Ascending aorta (tissue), 2 donors: ENCODE measurements at regions not wholly inside any gene's neighbourhood (a gene's known extent, or its start where the extent isn't known, plus 50 kb on each side); places are given as distances from the start of the nearest gene placed in this dataset.

Experiments used
- DNase-seq, 2 donors: peaks; one replicate each; pipeline ENCODE4 v3.0.0-alpha.2; 2019; ENCODE audit warnings: low spot score in 2 of 2
- H3K27ac ChIP-seq, 2 donors: fragments of 200-600 bp; sonication (generic); one replicate each; pipeline ENCODE4 v1.5.1; 2016 to 2017; ENCODE audit warnings: mild to moderate bottlenecking in 1 of 2
- H3K27me3 ChIP-seq: fragments of 200-600 bp; sonication (generic); one replicate; pipeline ENCODE4 v1.5.1; 2017
- H3K36me3 ChIP-seq, 2 donors: fragments of 200-600 bp; sonication (generic); one replicate each; pipeline ENCODE4 v1.5.1; 2016
- H3K4me1 ChIP-seq, 2 donors: fragments of 200-600 bp; sonication (generic); one replicate each; pipeline ENCODE4 v1.5.1; 2016 to 2017; ENCODE audit warnings: mild to moderate bottlenecking in 1 of 2
- H3K4me3 ChIP-seq, 2 donors: fragments of 200-600 bp; sonication (generic); one replicate each; pipeline ENCODE4 v1.5.1; 2016 to 2017; ENCODE audit warnings: mild to moderate bottlenecking in 1 of 2
- H3K9me3 ChIP-seq, 2 donors: fragments of 200-600 bp; sonication (generic); one replicate each; pipeline ENCODE4 v1.5.1; 2016
- CTCF ChIP-seq, 3 experiments: fragments of 200-600 bp in 2 of 3; fragments of 450-650 bp in 1 of 3; sonication (generic) in 2 of 3; IDR thresholded peaks; one replicate each; pipeline ENCODE4 v1.5.1; 2016 to 2019; ENCODE audit warnings: antibody characterized with exemption in 3 of 3, mild to moderate bottlenecking in 1 of 3, moderate library complexity in 1 of 3
- intact Hi-C: fragments of 100-400 bp; cut with DNase I; formaldehyde crosslinking; loops from one replicate; pipeline ENCODE4 v1.15.1; 2023

DNA sequence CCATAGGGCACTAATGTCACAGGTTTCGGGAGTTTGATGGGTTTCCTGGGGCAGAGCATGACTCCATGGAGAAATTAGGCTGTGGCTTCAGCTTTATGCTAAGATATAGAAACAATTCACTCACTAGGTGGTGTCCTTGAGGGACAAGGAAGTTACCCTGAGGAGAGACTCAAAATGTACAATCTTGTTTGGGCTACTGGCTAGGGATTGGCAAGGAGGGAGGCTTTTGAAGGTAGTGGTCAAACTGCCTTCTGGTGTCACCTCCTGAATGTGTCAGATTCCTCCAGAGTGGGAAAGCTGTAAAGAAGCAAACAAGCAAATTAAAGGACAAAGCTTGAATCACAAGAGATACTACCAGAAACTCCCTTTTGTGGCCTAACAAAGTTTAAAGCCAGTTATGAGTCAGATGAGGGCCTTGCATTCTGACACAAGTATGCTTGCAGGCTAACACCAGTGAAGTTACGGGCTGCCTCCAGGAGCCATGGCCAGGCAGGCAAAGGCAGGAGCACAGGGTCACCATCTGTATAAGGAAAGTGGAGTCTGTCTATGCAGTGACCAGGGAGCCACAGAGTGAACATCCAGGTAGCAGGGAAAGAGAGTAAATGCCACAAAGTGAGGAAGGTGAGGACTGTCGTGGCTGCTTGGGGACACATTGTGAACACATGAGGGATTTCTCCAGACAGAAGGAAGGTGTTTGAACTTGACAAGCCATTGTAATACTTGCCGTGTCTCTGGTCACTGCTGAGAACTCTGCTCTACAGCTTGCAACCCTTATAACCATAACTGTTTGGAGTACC is 107.7 kb upstream of the DTNBP1 start:
- no peak overlapping the region for H3K27ac ChIP-seq
- intact Hi-C loops, result no loop called here
- no peak overlapping the region for H3K4me3 ChIP-seq
- H3K9me3 ChIP-seq, result no peaks in the 10 kb centered on the region
- H3K36me3 ChIP-seq, result no peaks in the 10 kb centered on the region
- no peaks in the 10 kb centered on the region for H3K27me3 ChIP-seq
- no peaks in the 10 kb centered on the region for H3K4me1 ChIP-seq
- no peak for TF ChIP-seq CTCF (IDR thresholded peaks at IDR 0.05)
- DNase-seq, result no peak

- TF ChIP-seq CTCF (IDR thresholded peaks at IDR 0.05), result no peak
- no peak for DNase-seq
- Histone ChIP-seq H3K36me3 (no peaks in the 10 kb centered on the region), H3K4me3 (no peak overlapping the region), H3K4me1 (no peaks in the 10 kb centered on the region), H3K27ac (no peak overlapping the region), H3K9me3 (no peaks in the 10 kb centered on the region), H3K27me3 (no peaks in the 10 kb centered on the region)
- intact Hi-C loops, result no loop called here
These were observed 106.7 kb upstream of the DTNBP1 start for GRCh38 chr6:15769511-15770018.

- intact Hi-C loops, result no loop called here
- Histone ChIP-seq H3K27me3 (no peaks in the 10 kb centered on the region), H3K27ac (no peak overlapping the region), H3K4me3 (no peak overlapping the region), H3K9me3 (no peaks in the 10 kb centered on the region), H3K36me3 (no peaks in the 10 kb centered on the region), H3K4me1 (no peaks in the 10 kb centered on the region)
- TF ChIP-seq CTCF (IDR thresholded peaks at IDR 0.05), result no peak
- DNase-seq, result no peak
These were observed 106.2 kb upstream of the DTNBP1 start for GRCh38 chr6:15768999-15769398.

DNA sequence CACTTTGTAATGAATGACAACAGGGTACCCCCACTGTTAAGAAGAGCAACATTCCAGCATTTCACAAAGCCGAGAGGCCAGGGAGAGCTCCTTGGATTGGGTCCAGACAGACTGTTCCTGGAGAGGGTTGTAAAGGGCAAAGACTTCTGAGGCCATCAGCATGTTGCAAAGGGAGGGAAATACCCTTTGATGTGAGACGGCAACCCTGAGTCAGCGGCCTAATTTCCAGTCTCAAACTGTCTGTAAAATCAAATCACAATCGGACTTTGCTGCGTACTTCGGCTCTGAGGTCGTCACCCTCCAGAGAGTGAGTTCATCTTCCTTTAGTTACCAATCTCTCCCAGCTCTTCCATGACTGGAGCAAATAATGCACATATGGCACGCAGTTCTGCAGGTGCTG is 101.0 kb upstream of the DTNBP1 start:
- H3K27me3 ChIP-seq, result no peaks in the 10 kb centered on the region
- intact Hi-C loops, result no loop called here

DNA sequence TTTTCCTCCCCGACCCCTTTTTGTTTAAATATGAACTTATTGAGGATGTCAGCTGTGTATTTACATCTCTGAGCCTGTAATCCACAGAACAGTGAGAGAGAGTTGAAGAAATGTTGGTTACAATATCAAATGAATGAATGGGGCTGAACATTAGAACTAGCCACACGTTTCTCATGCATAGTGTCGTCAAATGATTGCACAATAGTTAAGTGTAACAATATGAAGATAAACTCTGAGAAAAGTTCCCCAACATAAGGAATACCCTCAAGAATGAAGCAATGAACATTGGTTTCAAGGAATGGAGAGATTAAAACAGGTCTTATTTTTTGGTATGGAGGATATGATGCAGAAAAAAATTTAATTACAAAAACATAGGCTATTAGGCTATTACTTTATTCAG is 100.5 kb upstream of the DTNBP1 start:
- no peak for DNase-seq
- no peak overlapping the region for H3K4me3 ChIP-seq
- H3K36me3 ChIP-seq, result no peaks in the 10 kb centered on the region
- H3K27me3 ChIP-seq, result no peaks in the 10 kb centered on the region
- no peaks in the 10 kb centered on the region for H3K4me1 ChIP-seq
- intact Hi-C loops, result no loop called here
- no peaks in the 10 kb centered on the region for H3K9me3 ChIP-seq
- no peak overlapping the region for H3K27ac ChIP-seq
- TF ChIP-seq CTCF (IDR thresholded peaks at IDR 0.05), result no peak

More for the DNA sequence above, 101.0 kb upstream of the DTNBP1 start:
- no peak for TF ChIP-seq CTCF (IDR thresholded peaks at IDR 0.05)
- Histone ChIP-seq H3K4me1 (no peaks in the 10 kb centered on the region), H3K36me3 (no peaks in the 10 kb centered on the region), H3K4me3 (no peak overlapping the region), H3K9me3 (no peaks in the 10 kb centered on the region), H3K27ac (no peak overlapping the region)
- DNase-seq, result no peak
